Ovary (tissue), 3 donors: ENCODE measurements at regions not wholly inside any gene's neighbourhood (a gene's known extent, or its start where the extent isn't known, plus 50 kb on each side); places are given as distances from the start of the nearest gene placed in this dataset.

Source experiments
- POLR2A ChIP-seq: fragments of 450-650 bp; IDR thresholded peaks from one replicate; pipeline ENCODE4 v1.6.1; 2017; ENCODE audit warnings: antibody characterized with exemption, mild to moderate bottlenecking, moderate library complexity
- TF ChIP-seq, protein P1 (sequence below), 3 donors: fragments of 450-650 bp in 2 of 3; fragments of 200-600 bp in 1 of 3; IDR thresholded peaks; one replicate each; pipeline versions ENCODE4 v1.5.1 to v1.8.0; 2016 to 2022; ENCODE audit warnings: antibody characterized with exemption in 3 of 3, mild to moderate bottlenecking in 1 of 3
- donor health status: DM: no; HTN: no; CAD: no.

DNA sequence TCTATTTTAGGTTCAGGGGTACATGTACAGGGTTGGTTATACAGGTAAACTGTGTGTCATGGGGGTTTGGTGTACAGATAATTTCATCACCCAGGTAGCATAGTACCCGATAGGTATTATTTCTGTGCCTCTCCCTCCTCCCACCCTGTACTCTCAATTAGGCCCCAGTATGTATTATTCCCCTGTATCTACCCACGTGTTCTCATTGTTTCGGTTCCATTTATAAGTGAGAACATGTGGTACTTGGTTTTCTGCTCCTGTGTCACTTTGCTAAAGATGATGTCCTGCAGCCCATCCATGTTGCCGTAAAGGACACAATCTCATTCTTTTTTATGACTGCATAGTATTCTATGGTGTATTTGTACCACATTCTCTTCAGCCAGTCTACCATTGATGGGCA, 96.8 kb upstream of the SLC24A2 start:
- TF ChIP-seq POLR2A: no peak
- TF ChIP-seq, protein P1, sequence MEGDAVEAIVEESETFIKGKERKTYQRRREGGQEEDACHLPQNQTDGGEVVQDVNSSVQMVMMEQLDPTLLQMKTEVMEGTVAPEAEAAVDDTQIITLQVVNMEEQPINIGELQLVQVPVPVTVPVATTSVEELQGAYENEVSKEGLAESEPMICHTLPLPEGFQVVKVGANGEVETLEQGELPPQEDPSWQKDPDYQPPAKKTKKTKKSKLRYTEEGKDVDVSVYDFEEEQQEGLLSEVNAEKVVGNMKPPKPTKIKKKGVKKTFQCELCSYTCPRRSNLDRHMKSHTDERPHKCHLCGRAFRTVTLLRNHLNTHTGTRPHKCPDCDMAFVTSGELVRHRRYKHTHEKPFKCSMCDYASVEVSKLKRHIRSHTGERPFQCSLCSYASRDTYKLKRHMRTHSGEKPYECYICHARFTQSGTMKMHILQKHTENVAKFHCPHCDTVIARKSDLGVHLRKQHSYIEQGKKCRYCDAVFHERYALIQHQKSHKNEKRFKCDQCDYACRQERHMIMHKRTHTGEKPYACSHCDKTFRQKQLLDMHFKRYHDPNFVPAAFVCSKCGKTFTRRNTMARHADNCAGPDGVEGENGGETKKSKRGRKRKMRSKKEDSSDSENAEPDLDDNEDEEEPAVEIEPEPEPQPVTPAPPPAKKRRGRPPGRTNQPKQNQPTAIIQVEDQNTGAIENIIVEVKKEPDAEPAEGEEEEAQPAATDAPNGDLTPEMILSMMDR (IDR thresholded peaks at IDR 0.05): no peak
